Neuronal stem cell (in vitro differentiated cells): ENCODE measurements at regions not wholly inside any gene's neighbourhood (a gene's known extent, or its start where the extent isn't known, plus 50 kb on each side); places are given as distances from the start of the nearest gene placed in this dataset.

Source experiments
- DNase-seq: peaks from one replicate; pipeline ENCODE4 v3.0.0-alpha.2; 2013; ENCODE audit warnings: low spot score
- H2AFZ ChIP-seq: one replicate; pipeline ENCODE4 v1.6.1; 2013; ENCODE audit warnings: mild to moderate bottlenecking, low read length, inconsistent platforms
- H2AK5ac ChIP-seq: 2 replicates; pipeline ENCODE4 v1.6.1; 2013; ENCODE audit warnings: low read depth, mild to moderate bottlenecking, inconsistent platforms, low read length, moderate library complexity, mixed read lengths
- H2BK120ac ChIP-seq: 2 replicates; pipeline ENCODE4 v1.6.1; 2013; ENCODE audit warnings: low read depth, mild to moderate bottlenecking, inconsistent platforms, low read length, moderate library complexity, mixed read lengths
- H2BK12ac ChIP-seq: one replicate; pipeline ENCODE4 v1.6.1; 2013; ENCODE audit warnings: low read length, inconsistent platforms
- H2BK15ac ChIP-seq: 2 replicates; pipeline ENCODE4 v1.6.1; 2013; ENCODE audit warnings: mild to moderate bottlenecking, low read length, inconsistent platforms, mixed read lengths
- H2BK5ac ChIP-seq: one replicate; pipeline ENCODE4 v1.6.1; 2013; ENCODE audit warnings: inconsistent platforms, mild to moderate bottlenecking, low read length, moderate library complexity
- H3K14ac ChIP-seq: one replicate; pipeline ENCODE4 v1.6.1; 2013; ENCODE audit warnings: low read length, inconsistent platforms
- H3K18ac ChIP-seq: 2 replicates; pipeline ENCODE4 v1.6.1; 2013; ENCODE audit warnings: low read length, inconsistent platforms
- H3K23ac ChIP-seq: 2 replicates; pipeline ENCODE4 v1.6.1; 2013; ENCODE audit warnings: low read depth, mild to moderate bottlenecking, mixed read lengths, low read length, inconsistent platforms; ENCODE audit not compliant: poor library complexity
- H3K27ac ChIP-seq: replicated peaks from 3 replicates; pipeline ENCODE4 v1.5.1; 2013; ENCODE audit warnings: low read length, inconsistent platforms
- H3K27me3 ChIP-seq, 3 experiments: 2 replicates each; pipeline ENCODE4 v1.6.1; 2013; ENCODE audit warnings: low read length in 3 of 3, mild to moderate bottlenecking in 2 of 3, inconsistent platforms in 1 of 3, low read depth in 1 of 3, mixed read lengths in 1 of 3, moderate library complexity in 1 of 3; ENCODE audit not compliant: control insufficient read depth in 3 of 3, insufficient read depth in 3 of 3
- H3K36me3 ChIP-seq, 2 donors: replicated peaks in 1 of 2; 2 replicates each; pipeline ENCODE4 v1.6.1; 2013; ENCODE audit warnings: low read length in 2 of 2; ENCODE audit not compliant: control insufficient read depth in 2 of 2, insufficient read depth in 2 of 2
- H3K4ac ChIP-seq: 2 replicates; pipeline ENCODE4 v1.6.1; 2013; ENCODE audit warnings: inconsistent platforms, mild to moderate bottlenecking, low read length, moderate library complexity
- H3K4me1 ChIP-seq, 2 donors: 1 replicate in 1 of 2; 2 replicates in 1 of 2; pipeline ENCODE4 v1.6.1; 2013; ENCODE audit warnings: low read length in 2 of 2, low read depth in 1 of 2; ENCODE audit not compliant: control insufficient read depth in 2 of 2, insufficient read depth in 1 of 2
- H3K4me2 ChIP-seq: one replicate; pipeline ENCODE4 v1.6.1; 2013; ENCODE audit warnings: mild to moderate bottlenecking, low read length, inconsistent platforms; ENCODE audit not compliant: insufficient read depth, poor library complexity, severe bottlenecking
- H3K4me3 ChIP-seq, 2 donors: 2 replicates each; pipeline ENCODE4 v1.5.1; 2013; ENCODE audit warnings: low read length in 2 of 2, mild to moderate bottlenecking in 2 of 2, inconsistent platforms in 1 of 2, moderate library complexity in 1 of 2
- H3K79me1 ChIP-seq: one replicate; pipeline ENCODE4 v1.6.1; 2013; ENCODE audit warnings: low read depth, mild to moderate bottlenecking, inconsistent platforms, low read length, moderate library complexity
- H3K9ac ChIP-seq: one replicate; pipeline ENCODE4 v1.6.1; 2013; ENCODE audit warnings: mild to moderate bottlenecking, low read depth, low read length, inconsistent platforms; ENCODE audit not compliant: poor library complexity
- H3K9me3 ChIP-seq, 2 donors: replicated peaks in 1 of 2; 2 replicates each; pipeline versions ENCODE3 to v1.6.1; 2013; ENCODE audit warnings: low read length in 2 of 2, mild to moderate bottlenecking in 2 of 2, inconsistent platforms in 1 of 2, low read depth in 1 of 2, mixed read lengths in 1 of 2, moderate library complexity in 1 of 2; ENCODE audit not compliant: control insufficient read depth in 2 of 2, insufficient read depth in 1 of 2
- H4K8ac ChIP-seq: one replicate; pipeline ENCODE4 v1.6.1; 2013; ENCODE audit warnings: low read depth, mild to moderate bottlenecking, inconsistent platforms, low read length, moderate library complexity
- H4K91ac ChIP-seq: one replicate; pipeline ENCODE4 v1.6.1; 2013; ENCODE audit warnings: low read length, low read depth, mild to moderate bottlenecking, inconsistent platforms; ENCODE audit not compliant: poor library complexity
- WGBS, 2 donors: extraction: QIAGEN DNeasy Blood & Tissue Kit; methylation state at CpG; one replicate each; pipeline ENCODE4 v1.1.7; 2013; ENCODE audit warnings: missing lambda C conversion rate in 2 of 2, mixed read lengths in 1 of 2; ENCODE audit not compliant: insufficient read length in 2 of 2, insufficient replicate concordance in 1 of 2; ENCODE audit errors: extremely low coverage in 2 of 2; 5-methylcytosine and 5-hydroxymethylcytosine counted together

- Histone ChIP-seq H4K91ac (no peak overlapping the region), H2BK15ac (no peak overlapping the region), H3K9me3 (no peaks in the 10 kb centered on the region), H2BK12ac (no peak overlapping the region), H3K18ac (no peak overlapping the region), H3K36me3 (no peaks in the 10 kb centered on the region), H3K27ac (no peak overlapping the region), H3K14ac (no peak overlapping the region), H2AK5ac (no peak overlapping the region), H2BK5ac (no peak overlapping the region), H3K4me1 (peaks cover 3 to 11% of the 10 kb centered on the region in 2 donors), H4K8ac (no peak overlapping the region), H3K79me1 (no peaks in the 10 kb centered on the region), H3K9ac (no peak overlapping the region), H3K4me2 (no peak overlapping the region), H2BK120ac (no peak overlapping the region), H3K4ac (no peak overlapping the region), H3K4me3 (no peak overlapping the region), H3K23ac (no peak overlapping the region), H3K27me3 (no peaks in the 10 kb centered on the region), H2AFZ (no peak overlapping the region)
- no CpG with 5 or more reads among the region's 1 CpG for WGBS, 2 donors
- no peak for DNase-seq
These were observed 1827.3 kb upstream of the FLRT2 start for GRCh38 chr14:83702619-83703018.

- Histone ChIP-seq H2BK12ac (no peak overlapping the region), H3K27me3 (no peaks in the 10 kb centered on the region), H2BK120ac (no peak overlapping the region), H3K4me1 (peaks cover 3 to 11% of the 10 kb centered on the region in 2 donors), H3K4me2 (no peak overlapping the region), H2BK15ac (no peak overlapping the region), H4K8ac (no peak overlapping the region), H3K23ac (no peak overlapping the region), H3K4ac (no peak overlapping the region), H3K79me1 (no peaks in the 10 kb centered on the region), H3K14ac (no peak overlapping the region), H3K9ac (no peak overlapping the region), H3K36me3 (no peaks in the 10 kb centered on the region), H3K4me3 (no peak overlapping the region), H4K91ac (no peak overlapping the region), H2BK5ac (no peak overlapping the region), H2AK5ac (no peak overlapping the region), H3K9me3 (no peaks in the 10 kb centered on the region), H3K18ac (no peak overlapping the region), H2AFZ (no peak overlapping the region), H3K27ac (peak overlapping the region; percentile 57)
- peak; percentile 58 for DNase-seq
- no CpG with 5 or more reads among the region's 4 CpGs for WGBS, 2 donors
These were observed 1823.6 kb upstream of the FLRT2 start for GRCh38 chr14:83706231-83706954.

DNA sequence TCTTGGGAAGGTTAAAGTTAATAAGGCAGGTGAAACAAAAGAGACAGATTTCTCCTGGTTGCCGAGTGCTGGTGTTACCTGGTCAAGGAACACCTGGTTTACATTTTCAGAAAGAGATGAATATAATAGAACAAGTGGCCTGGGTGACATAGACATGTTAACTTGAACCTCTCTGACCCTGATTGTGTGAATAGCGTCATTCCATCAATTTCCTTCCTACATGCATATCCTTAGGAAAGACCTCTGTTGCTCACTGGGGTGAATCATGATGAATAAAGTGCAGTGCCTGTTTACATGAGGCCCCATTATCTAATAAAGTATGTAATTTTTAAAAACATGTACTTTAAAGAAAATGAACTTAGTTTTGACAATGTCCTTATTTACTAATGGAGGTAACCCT lies 1822.9 kb upstream of the FLRT2 start:
- Histone ChIP-seq H3K4ac (no peak overlapping the region), H3K27me3 (no peaks in the 10 kb centered on the region), H2AK5ac (no peak overlapping the region), H3K23ac (no peak overlapping the region), H2BK120ac (no peak overlapping the region), H2BK12ac (no peak overlapping the region), H2AFZ (no peak overlapping the region), H3K36me3 (no peaks in the 10 kb centered on the region), H3K9ac (no peak overlapping the region), H3K9me3 (no peaks in the 10 kb centered on the region), H3K14ac (no peak overlapping the region), H3K27ac (no peak overlapping the region), H3K18ac (no peak overlapping the region), H4K91ac (no peak overlapping the region), H3K79me1 (no peaks in the 10 kb centered on the region), H2BK5ac (no peak overlapping the region), H3K4me3 (no peak overlapping the region), H2BK15ac (no peak overlapping the region), H4K8ac (no peak overlapping the region), H3K4me2 (no peak overlapping the region), H3K4me1 (peaks cover 3 to 11% of the 10 kb centered on the region in 2 donors)
- DNase-seq = no peak
- WGBS, 2 donors = no CpG with 5 or more reads among the region's 2 CpGs

DNA sequence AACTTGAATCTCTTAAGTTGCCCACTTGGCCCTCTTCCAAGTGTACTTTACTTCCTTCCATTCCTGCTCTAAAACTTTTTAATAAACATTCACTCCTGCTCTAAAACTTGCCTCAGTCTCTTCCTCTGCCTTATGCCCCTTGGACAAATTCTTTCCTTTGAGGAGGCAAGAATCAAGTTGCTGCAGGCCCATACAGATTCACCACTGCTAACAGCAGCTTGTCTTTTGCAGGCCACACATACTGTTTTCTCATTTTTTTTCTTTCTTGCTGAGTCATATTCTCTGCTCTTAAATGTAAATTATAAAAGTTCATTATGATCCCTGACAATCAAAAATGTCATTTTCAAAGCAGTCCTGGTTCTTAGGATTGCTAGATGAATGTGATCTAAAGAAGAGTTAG lies 1820.8 kb upstream of the FLRT2 start:
- no peak overlapping the region for H3K4me2 ChIP-seq
- DNase-seq = no peak
- no peak overlapping the region for H3K27ac ChIP-seq
- no peaks in the 10 kb centered on the region for H3K79me1 ChIP-seq
- no peaks in the 10 kb centered on the region for H3K27me3 ChIP-seq
- H2AK5ac ChIP-seq = no peak overlapping the region
- no peak overlapping the region for H4K91ac ChIP-seq
- no peak overlapping the region for H3K18ac ChIP-seq
- peaks cover 3 to 11% of the 10 kb centered on the region in 2 donors for H3K4me1 ChIP-seq
- no peak overlapping the region for H2AFZ ChIP-seq
- H2BK5ac ChIP-seq = no peak overlapping the region
- H2BK12ac ChIP-seq = no peak overlapping the region
- no peak overlapping the region for H2BK120ac ChIP-seq
- no peak overlapping the region for H2BK15ac ChIP-seq
- no peak overlapping the region for H3K9ac ChIP-seq
- H3K9me3 ChIP-seq = no peaks in the 10 kb centered on the region
- H3K14ac ChIP-seq = no peak overlapping the region
- no peaks in the 10 kb centered on the region for H3K36me3 ChIP-seq
- no peak overlapping the region for H3K4me3 ChIP-seq
- H3K23ac ChIP-seq = no peak overlapping the region
- H3K4ac ChIP-seq = no peak overlapping the region
- no peak overlapping the region for H4K8ac ChIP-seq
